AG04450 (cell line): ENCODE measurements at regions not wholly inside any gene's neighbourhood (a gene's known extent, or its start where the extent isn't known, plus 50 kb on each side); places are given as distances from the start of the nearest gene placed in this dataset.

Source experiments
- CTCF ChIA-PET: fragments of 300-600, 350-600 bp; formaldehyde crosslinking; extraction: SDS; loops from one replicate; lab custom pipeline; 2022; ENCODE audit warnings: antibody characterized with exemption, inconsistent platforms; lab: Charles Lee
- POLR2A ChIA-PET: fragments of 350-600 bp; formaldehyde crosslinking; extraction: SDS; loops from one replicate; lab custom pipeline; 2021; ENCODE audit warnings: antibody characterized with exemption, inconsistent platforms; lab: Yijun Ruan, JAX
- DNase-seq: peaks from one replicate; pipeline ENCODE4 v3.0.0-alpha.2; 2011; ENCODE audit warnings: low read depth, low spot score
- H3K27ac ChIP-seq: one replicate; pipeline ENCODE4 v1.5.1; 2012; ENCODE audit warnings: low read depth, low read length, control low read depth
- H3K27me3 ChIP-seq: one replicate; pipeline ENCODE4 v1.6.0; 2012; ENCODE audit warnings: low read length; ENCODE audit not compliant: control insufficient read depth, insufficient read depth
- H3K4me3 ChIP-seq: 2 replicates; pipeline ENCODE4 v1.5.1; 2011; ENCODE audit warnings: mild to moderate bottlenecking, low read depth, low read length, control low read depth
- H3K9me3 ChIP-seq: 2 replicates; pipeline ENCODE4 v1.5.1; 2012; ENCODE audit warnings: low read length; ENCODE audit not compliant: control insufficient read depth, insufficient read depth
- CTCF ChIP-seq: IDR thresholded peaks from 2 replicates; pipeline ENCODE4 v1.5.1; 2011; ENCODE audit warnings: low read depth, low read length, control low read depth, inconsistent platforms

- no peaks in the 10 kb centered on the region for H3K9me3 ChIP-seq
- POLR2A ChIA-PET, result no interaction called here
- H3K27ac ChIP-seq, result no peak overlapping the region
- DNase-seq, result no peak
- no peak for TF ChIP-seq CTCF
- no peak overlapping the region for H3K4me3 ChIP-seq
- CTCF ChIA-PET, result no interaction called here
- H3K27me3 ChIP-seq, result no peaks in the 10 kb centered on the region
Observed at GRCh38 chr2:118333664-118334063, 245.4 kb downstream of the INSIG2 start.

GRCh38 chr2:118325321-118325955 is 237.2 kb downstream of the INSIG2 start:
- Histone ChIP-seq H3K9me3 (no peaks in the 10 kb centered on the region), H3K27me3 (no peaks in the 10 kb centered on the region), H3K4me3 (no peak overlapping the region), H3K27ac (no peak overlapping the region)
- ChIA-PET POLR2A (no interaction called here), CTCF (no interaction called here)
- TF ChIP-seq CTCF, result no peak
- DNase-seq, result no peak

GRCh38 chr2:118322406-118322805 is 234.1 kb downstream of the INSIG2 start:
- H3K4me3 ChIP-seq, result no peak overlapping the region
- DNase-seq, result no peak
- no peak for TF ChIP-seq CTCF
- POLR2A ChIA-PET, result no interaction called here
- H3K27ac ChIP-seq, result no peak overlapping the region
- no peaks in the 10 kb centered on the region for H3K9me3 ChIP-seq
- CTCF ChIA-PET, result no interaction called here
- peaks cover 3% of the 10 kb centered on the region for H3K27me3 ChIP-seq

- DNase-seq, result no peak
- Histone ChIP-seq H3K9me3 (no peaks in the 10 kb centered on the region), H3K27ac (no peak overlapping the region), H3K27me3 (peaks cover 3% of the 10 kb centered on the region), H3K4me3 (no peak overlapping the region)
- POLR2A ChIA-PET, result no interaction called here
- no peak for TF ChIP-seq CTCF
- CTCF ChIA-PET, result no interaction called here
Observed at GRCh38 chr2:118321432-118322105, 233.3 kb downstream of the INSIG2 start.

GRCh38 chr2:118320658-118321057 is 232.4 kb downstream of the INSIG2 start:
- no peak for DNase-seq
- no peak overlapping the region for H3K4me3 ChIP-seq
- peaks cover 3% of the 10 kb centered on the region for H3K27me3 ChIP-seq
- CTCF ChIA-PET, result no interaction called here
- no peaks in the 10 kb centered on the region for H3K9me3 ChIP-seq
- POLR2A ChIA-PET, result no interaction called here
- no peak for TF ChIP-seq CTCF
- no peak overlapping the region for H3K27ac ChIP-seq
